HepG2 (cell line): ENCODE measurements at regions not wholly inside any gene's neighbourhood (a gene's known extent, or its start where the extent isn't known, plus 50 kb on each side); places are given as distances from the start of the nearest gene placed in this dataset.

Source experiments
- AGO1 ChIP-seq: fragments of 200-400 bp; formaldehyde crosslinking; IDR thresholded peaks from 2 replicates; pipeline ENCODE4 v1.6.1; 2017; ENCODE audit warnings: mild to moderate bottlenecking, low read depth, low read length, moderate library complexity; ENCODE audit not compliant: poor library complexity, severe bottlenecking
- ATF7-NPFF ChIP-seq: sonication (generic); formaldehyde crosslinking; IDR thresholded peaks from 2 replicates; pipeline ENCODE4 v1.8.1; 2023; ENCODE audit warnings: mild to moderate bottlenecking, low read depth, missing genetic modification reagents, moderate library complexity
- CHD4 ChIP-seq: fragments of 200-600 bp; sonication (generic); IDR thresholded peaks from 2 replicates; pipeline ENCODE4 v1.7.0; 2017; ENCODE audit warnings: mild to moderate bottlenecking, low read length, borderline replicate concordance
- FOXC1 ChIP-seq: sonication (generic); formaldehyde crosslinking; IDR thresholded peaks from 2 replicates; pipeline ENCODE4 v1.8.0; 2022; ENCODE audit warnings: mild to moderate bottlenecking, missing genetic modification reagents, borderline replicate concordance
- HDAC2 ChIP-seq: sonication (generic); formaldehyde crosslinking; IDR thresholded peaks from 2 replicates; pipeline ENCODE4 v1.4.0; 2020; ENCODE audit warnings: missing genetic modification reagents
- HOXA3 ChIP-seq: sonication (generic); formaldehyde crosslinking; IDR thresholded peaks from 2 replicates; pipeline ENCODE4 v1.5.0; 2020; ENCODE audit warnings: missing genetic modification reagents
- ISL2 ChIP-seq: sonication (generic); formaldehyde crosslinking; IDR thresholded peaks from 2 replicates; pipeline ENCODE4 v1.5.0; 2020; ENCODE audit warnings: missing genetic modification reagents
- KDM3A ChIP-seq: IDR thresholded peaks from 2 replicates; pipeline ENCODE4 v1.6.1; 2018; ENCODE audit warnings: low read depth, missing compliant biosample characterization
- LCORL ChIP-seq, 2 experiments: fragments of 450-650 bp in 1 of 2; sonication (generic) in 1 of 2; formaldehyde crosslinking in 1 of 2; IDR thresholded peaks; 2 replicates each; pipeline versions ENCODE4 v1.5.0 to v1.6.1; 2017 to 2020; ENCODE audit warnings: antibody characterized with exemption in 1 of 2, missing genetic modification reagents in 1 of 2
- MIXL1 ChIP-seq: IDR thresholded peaks from 2 replicates; pipeline ENCODE4 v1.6.1; 2016
- POLR2AphosphoS5 ChIP-seq: IDR thresholded peaks from 2 replicates; pipeline ENCODE4 v1.6.1; 2012; ENCODE audit warnings: low read depth, low read length
- THAP8 ChIP-seq: sonication (generic); formaldehyde crosslinking; IDR thresholded peaks from 2 replicates; pipeline ENCODE4 v1.5.1; 2020; ENCODE audit warnings: missing genetic modification reagents, mild to moderate bottlenecking, borderline replicate concordance
- ZFX ChIP-seq: sonication (generic); formaldehyde crosslinking; IDR thresholded peaks from 2 replicates; pipeline ENCODE4 v1.4.0; 2020; ENCODE audit warnings: mild to moderate bottlenecking, low read depth, missing genetic modification reagents, moderate library complexity
- ZMAT5 ChIP-seq: sonication (generic); formaldehyde crosslinking; IDR thresholded peaks from 2 replicates; pipeline ENCODE4 v1.5.0; 2020; ENCODE audit warnings: mild to moderate bottlenecking, low read depth, missing genetic modification reagents, borderline replicate concordance
- ZNF232 ChIP-seq: sonication (generic); formaldehyde crosslinking; IDR thresholded peaks from 2 replicates; pipeline ENCODE4 v1.4.0; 2020; ENCODE audit warnings: missing genetic modification reagents, borderline replicate concordance
- ZNF235 ChIP-seq: sonication (generic); formaldehyde crosslinking; IDR thresholded peaks from 2 replicates; pipeline ENCODE4 v1.8.1; 2023; ENCODE audit warnings: mild to moderate bottlenecking, missing genetic modification reagents, borderline replicate concordance
- ZNF292 ChIP-seq: sonication (generic); formaldehyde crosslinking; IDR thresholded peaks from 2 replicates; pipeline ENCODE4 v1.8.1; 2022; ENCODE audit warnings: mild to moderate bottlenecking, low read depth, missing genetic modification reagents, borderline replicate concordance
- ZNF510 ChIP-seq: sonication (generic); formaldehyde crosslinking; IDR thresholded peaks from 2 replicates; pipeline ENCODE4 v1.4.0; 2020; ENCODE audit warnings: low read depth, mild to moderate bottlenecking, missing genetic modification reagents
- ZNF614 ChIP-seq: IDR thresholded peaks from 2 replicates; pipeline ENCODE4 v1.6.1; 2018; ENCODE audit warnings: missing biosample characterization, missing genetic modification reagents, inconsistent platforms, borderline replicate concordance
- ZSCAN12 ChIP-seq: sonication (generic); formaldehyde crosslinking; IDR thresholded peaks from 2 replicates; pipeline ENCODE4 v1.9.0; 2021; ENCODE audit warnings: mild to moderate bottlenecking, missing genetic modification reagents
- TF ChIP-seq, protein P1 (sequence below): sonication (generic); formaldehyde crosslinking; IDR thresholded peaks from 2 replicates; pipeline ENCODE4 v1.9.0; 2022; ENCODE audit warnings: missing genetic modification reagents, mild to moderate bottlenecking, borderline replicate concordance
- TF ChIP-seq, protein P2 (sequence below): IDR thresholded peaks from 2 replicates; pipeline ENCODE4 v1.4.0; 2020; ENCODE audit warnings: mild to moderate bottlenecking, missing genetic modification reagents

GRCh38 chr2:235265348-235265965 is 228.4 kb upstream of the AGAP1 start (continued):
- TF ChIP-seq LCORL (IDR thresholded peaks at IDR 0.05) (no peak), LCORL (CRISPR knock-in tag; IDR thresholded peaks at IDR 0.05) (peak; percentile 71), MIXL1 (CRISPR knock-in tag) (no peak), CHD4 (no peak), ISL2 (CRISPR knock-in tag) (0 out of 2 replicates have a peak, but pooled peaks have one; percentile 15), ZNF232 (CRISPR knock-in tag) (0 out of 2 replicates have a peak, but pooled peaks have one; percentile 22), AGO1 (no peak), THAP8 (CRISPR knock-in tag) (no peak), KDM3A (CRISPR knock-in tag) (peak; percentile 71; the same call in 1 of the 2 replicates), ZFX (CRISPR knock-in tag) (peak; percentile 36; the same call in 1 of the 2 replicates), ZNF614 (CRISPR knock-in tag) (0 out of 2 replicates have a peak, but pooled peaks have one; percentile 47), ZNF292 (CRISPR knock-in tag) (peak; percentile 77; the same call in 1 of the 2 replicates), ZMAT5 (no peak), ZNF510 (CRISPR knock-in tag) (no peak), HDAC2 (CRISPR knock-in tag) (0 out of 2 replicates have a peak, but pooled peaks have one; percentile 15), FOXC1 (CRISPR knock-in tag) (peak; percentile 51; the same call in 1 of the 2 replicates), POLR2AphosphoS5 (no peak), ATF7-NPFF (CRISPR knock-in tag) (no peak), HOXA3 (CRISPR knock-in tag) (no peak; the same call in 1 of the 2 replicates), ZNF235 (0 out of 2 replicates have a peak, but pooled peaks have one; percentile 22), ZSCAN12 (CRISPR knock-in tag) (no peak)
- TF ChIP-seq, protein P1, sequence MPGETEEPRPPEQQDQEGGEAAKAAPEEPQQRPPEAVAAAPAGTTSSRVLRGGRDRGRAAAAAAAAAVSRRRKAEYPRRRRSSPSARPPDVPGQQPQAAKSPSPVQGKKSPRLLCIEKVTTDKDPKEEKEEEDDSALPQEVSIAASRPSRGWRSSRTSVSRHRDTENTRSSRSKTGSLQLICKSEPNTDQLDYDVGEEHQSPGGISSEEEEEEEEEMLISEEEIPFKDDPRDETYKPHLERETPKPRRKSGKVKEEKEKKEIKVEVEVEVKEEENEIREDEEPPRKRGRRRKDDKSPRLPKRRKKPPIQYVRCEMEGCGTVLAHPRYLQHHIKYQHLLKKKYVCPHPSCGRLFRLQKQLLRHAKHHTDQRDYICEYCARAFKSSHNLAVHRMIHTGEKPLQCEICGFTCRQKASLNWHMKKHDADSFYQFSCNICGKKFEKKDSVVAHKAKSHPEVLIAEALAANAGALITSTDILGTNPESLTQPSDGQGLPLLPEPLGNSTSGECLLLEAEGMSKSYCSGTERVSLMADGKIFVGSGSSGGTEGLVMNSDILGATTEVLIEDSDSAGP (CRISPR knock-in tag), result peak; percentile 50; the same call in 1 of the 2 replicates
- TF ChIP-seq, protein P2, sequence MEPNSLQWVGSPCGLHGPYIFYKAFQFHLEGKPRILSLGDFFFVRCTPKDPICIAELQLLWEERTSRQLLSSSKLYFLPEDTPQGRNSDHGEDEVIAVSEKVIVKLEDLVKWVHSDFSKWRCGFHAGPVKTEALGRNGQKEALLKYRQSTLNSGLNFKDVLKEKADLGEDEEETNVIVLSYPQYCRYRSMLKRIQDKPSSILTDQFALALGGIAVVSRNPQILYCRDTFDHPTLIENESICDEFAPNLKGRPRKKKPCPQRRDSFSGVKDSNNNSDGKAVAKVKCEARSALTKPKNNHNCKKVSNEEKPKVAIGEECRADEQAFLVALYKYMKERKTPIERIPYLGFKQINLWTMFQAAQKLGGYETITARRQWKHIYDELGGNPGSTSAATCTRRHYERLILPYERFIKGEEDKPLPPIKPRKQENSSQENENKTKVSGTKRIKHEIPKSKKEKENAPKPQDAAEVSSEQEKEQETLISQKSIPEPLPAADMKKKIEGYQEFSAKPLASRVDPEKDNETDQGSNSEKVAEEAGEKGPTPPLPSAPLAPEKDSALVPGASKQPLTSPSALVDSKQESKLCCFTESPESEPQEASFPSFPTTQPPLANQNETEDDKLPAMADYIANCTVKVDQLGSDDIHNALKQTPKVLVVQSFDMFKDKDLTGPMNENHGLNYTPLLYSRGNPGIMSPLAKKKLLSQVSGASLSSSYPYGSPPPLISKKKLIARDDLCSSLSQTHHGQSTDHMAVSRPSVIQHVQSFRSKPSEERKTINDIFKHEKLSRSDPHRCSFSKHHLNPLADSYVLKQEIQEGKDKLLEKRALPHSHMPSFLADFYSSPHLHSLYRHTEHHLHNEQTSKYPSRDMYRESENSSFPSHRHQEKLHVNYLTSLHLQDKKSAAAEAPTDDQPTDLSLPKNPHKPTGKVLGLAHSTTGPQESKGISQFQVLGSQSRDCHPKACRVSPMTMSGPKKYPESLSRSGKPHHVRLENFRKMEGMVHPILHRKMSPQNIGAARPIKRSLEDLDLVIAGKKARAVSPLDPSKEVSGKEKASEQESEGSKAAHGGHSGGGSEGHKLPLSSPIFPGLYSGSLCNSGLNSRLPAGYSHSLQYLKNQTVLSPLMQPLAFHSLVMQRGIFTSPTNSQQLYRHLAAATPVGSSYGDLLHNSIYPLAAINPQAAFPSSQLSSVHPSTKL (CRISPR knock-in tag), result peak; percentile 65
